IMR-90 (cell line): ENCODE measurements at regions not wholly inside any gene's neighbourhood (a gene's known extent, or its start where the extent isn't known, plus 50 kb on each side); places are given as distances from the start of the nearest gene placed in this dataset.

ENCODE experiments used
- ATAC-seq: fragments of 200-7000 bp; cut with Tn5 transposase; 2 replicates; pipeline ENCODE4 v1.9.1; 2020; ENCODE audit warnings: low read depth, mild to moderate bottlenecking, moderate library complexity
- BruUV-seq: library from RNA; stranded (reverse); fragments of 400-500 nt; replicated peaks from 2 replicates; lab custom pipeline; 2021; lab: Mats Ljungman, UMichigan
- CTCF ChIA-PET: fragments of 300-600 bp; formaldehyde crosslinking; extraction: SDS; loops from one replicate; lab custom pipeline; 2021; ENCODE audit warnings: antibody characterized with exemption; lab: Yijun Ruan, JAX
- POLR2A ChIA-PET: fragments of 300-600 bp; sonication (Branson Sonifier 250); formaldehyde crosslinking; loops from one replicate; lab custom pipeline; 2022; ENCODE audit warnings: antibody characterized with exemption; ENCODE audit not compliant: unreplicated experiment; lab: Charles Lee
- DNase-seq: peaks from one replicate; pipeline ENCODE4 v3.0.0; 2013
- H2AFZ ChIP-seq: replicated peaks from 2 replicates; pipeline ENCODE3; 2013; ENCODE audit warnings: low read length, mild to moderate bottlenecking; ENCODE audit not compliant: poor library complexity
- H2AK5ac ChIP-seq: 2 replicates; pipeline ENCODE4 v1.6.1; 2013; ENCODE audit warnings: low read depth, low read length, inconsistent platforms
- H2AK9ac ChIP-seq: replicated peaks from 2 replicates; pipeline ENCODE3; 2013; ENCODE audit warnings: mild to moderate bottlenecking, low read depth, low read length, moderate library complexity; ENCODE audit not compliant: poor library complexity
- H2BK120ac ChIP-seq: 2 replicates; pipeline ENCODE4 v1.6.1; 2013; ENCODE audit warnings: low read depth, low read length, inconsistent platforms
- H2BK15ac ChIP-seq: 3 replicates; pipeline ENCODE4 v1.6.1; 2013; ENCODE audit warnings: low read depth, low read length, inconsistent platforms
- H2BK20ac ChIP-seq: 2 replicates; pipeline ENCODE4 v1.6.1; 2013; ENCODE audit warnings: low read depth, mild to moderate bottlenecking, inconsistent platforms, low read length, moderate library complexity
- H2BK5ac ChIP-seq: 2 replicates; pipeline ENCODE4 v1.6.1; 2013; ENCODE audit warnings: mild to moderate bottlenecking, low read depth, low read length, inconsistent platforms; ENCODE audit not compliant: poor library complexity, severe bottlenecking
- H3K14ac ChIP-seq: replicated peaks from 2 replicates; pipeline ENCODE4 v1.6.1; 2013; ENCODE audit warnings: low read depth, low read length, inconsistent platforms
- H3K18ac ChIP-seq: 2 replicates; pipeline ENCODE4 v1.6.1; 2013; ENCODE audit warnings: low read depth, low read length, control low read depth
- H3K23ac ChIP-seq: 2 replicates; pipeline ENCODE4 v1.6.1; 2013; ENCODE audit warnings: low read depth, low read length, inconsistent platforms
- H3K27ac ChIP-seq: 2 replicates; pipeline ENCODE4 v1.5.1; 2013; ENCODE audit warnings: mild to moderate bottlenecking, control low read depth, low read length; ENCODE audit not compliant: insufficient read depth
- H3K27me3 ChIP-seq: 2 replicates; pipeline ENCODE4 v1.6.1; 2013; ENCODE audit warnings: low read length; ENCODE audit not compliant: control insufficient read depth, insufficient read depth
- H3K36me3 ChIP-seq: 2 replicates; pipeline ENCODE4 v1.6.1; 2013; ENCODE audit warnings: low read length, mixed read lengths; ENCODE audit not compliant: control insufficient read depth, insufficient read depth
- H3K4ac ChIP-seq: 2 replicates; pipeline ENCODE4 v1.6.1; 2013; ENCODE audit warnings: low read depth, low read length, inconsistent platforms
- H3K4me1 ChIP-seq: 2 replicates; pipeline ENCODE4 v1.6.1; 2013; ENCODE audit warnings: low read length, mixed read lengths; ENCODE audit not compliant: control insufficient read depth, insufficient read depth
- H3K4me2 ChIP-seq: 2 replicates; pipeline ENCODE4 v1.6.1; 2013; ENCODE audit warnings: low read depth, mild to moderate bottlenecking, control low read depth, low read length, moderate library complexity
- H3K4me3 ChIP-seq: 2 replicates; pipeline ENCODE4 v1.5.1; 2013; ENCODE audit warnings: low read depth, mild to moderate bottlenecking, control low read depth, low read length, moderate library complexity; ENCODE audit not compliant: insufficient read depth
- H3K56ac ChIP-seq: 2 replicates; pipeline ENCODE4 v1.6.1; 2013; ENCODE audit warnings: low read length, inconsistent platforms; ENCODE audit not compliant: insufficient read depth; ENCODE audit errors: extremely low read depth
- H3K79me1 ChIP-seq, 2 experiments: 2 replicates each; pipeline ENCODE4 v1.6.1; 2013; ENCODE audit warnings: low read length in 2 of 2, inconsistent platforms in 1 of 2, low read depth in 1 of 2
- H3K9ac ChIP-seq: 2 replicates; pipeline ENCODE4 v1.6.1; 2013; ENCODE audit warnings: low read depth, low read length, control low read depth
- H3K9me1 ChIP-seq: 2 replicates; pipeline ENCODE4 v1.6.1; 2013; ENCODE audit warnings: low read length, inconsistent platforms; ENCODE audit not compliant: insufficient read depth
- H3K9me3 ChIP-seq: 2 replicates; pipeline ENCODE4 v1.6.1; 2013; ENCODE audit warnings: low read length; ENCODE audit not compliant: control insufficient read depth, insufficient read depth
- H4K20me1 ChIP-seq: 2 replicates; pipeline ENCODE4 v1.6.1; 2013; ENCODE audit warnings: low read length, inconsistent platforms; ENCODE audit not compliant: insufficient read depth
- H4K5ac ChIP-seq: 2 replicates; pipeline ENCODE4 v1.6.1; 2013; ENCODE audit warnings: mild to moderate bottlenecking, low read depth, low read length, control low read depth
- H4K8ac ChIP-seq, 2 experiments: 2 replicates each; pipeline ENCODE4 v1.6.1; 2013; ENCODE audit warnings: low read depth in 2 of 2, low read length in 2 of 2, control low read depth in 1 of 2, inconsistent platforms in 1 of 2
- H4K91ac ChIP-seq: 2 replicates; pipeline ENCODE4 v1.6.1; 2013; ENCODE audit warnings: low read depth, low read length, inconsistent platforms; ENCODE audit not compliant: insufficient read depth
- BHLHE40 ChIP-seq: fragments of 150-350 bp; IDR thresholded peaks from 2 replicates; pipeline ENCODE4 v1.6.1; 2016; ENCODE audit warnings: mild to moderate bottlenecking, low read depth, low read length
- CEBPB ChIP-seq: IDR thresholded peaks from 2 replicates; pipeline ENCODE4 v1.6.1; 2012; ENCODE audit warnings: low read depth, low read length, improper control_type of control experiment
- CHD1 ChIP-seq: IDR thresholded peaks from 2 replicates; pipeline ENCODE4 v1.6.1; 2012; ENCODE audit warnings: low read depth, low read length, improper control_type of control experiment
- CTCF ChIP-seq: conservative IDR thresholded peaks from 2 replicates; pipeline ENCODE4 v1.5.1; 2012; ENCODE audit warnings: mild to moderate bottlenecking, low read depth, low read length, improper control_type of control experiment
- ELK1 ChIP-seq: fragments of 150-350 bp; IDR thresholded peaks from 2 replicates; pipeline ENCODE4 v1.6.1; 2016; ENCODE audit warnings: low read depth, mild to moderate bottlenecking, low read length, moderate library complexity, borderline replicate concordance
- FOS ChIP-seq: fragments of 150-350 bp; IDR thresholded peaks from 2 replicates; pipeline ENCODE4 v1.6.1; 2016; ENCODE audit warnings: low read depth, low read length
- MAFK ChIP-seq: IDR thresholded peaks from 2 replicates; pipeline ENCODE4 v1.6.1; 2012; ENCODE audit warnings: low read depth, low read length, improper control_type of control experiment
- MAZ ChIP-seq: IDR thresholded peaks from 2 replicates; pipeline ENCODE4 v1.6.1; 2012; ENCODE audit warnings: low read depth, mild to moderate bottlenecking, low read length, improper control_type of control experiment, moderate library complexity, borderline replicate concordance
- MXI1 ChIP-seq: IDR thresholded peaks from 2 replicates; pipeline ENCODE4 v1.6.1; 2012; ENCODE audit warnings: low read depth, mild to moderate bottlenecking, low read length, moderate library complexity, borderline replicate concordance
- NFE2L2 ChIP-seq: fragments of 150-350 bp; IDR thresholded peaks from 2 replicates; pipeline ENCODE4 v1.6.1; 2016; ENCODE audit warnings: low read depth, mild to moderate bottlenecking, low read length
- POLR2A ChIP-seq: IDR thresholded peaks from 2 replicates; pipeline ENCODE4 v1.6.1; 2012; ENCODE audit warnings: mild to moderate bottlenecking, low read depth, low read length
- RAD21 ChIP-seq: IDR thresholded peaks from 2 replicates; pipeline ENCODE4 v1.6.1; 2012; ENCODE audit warnings: low read length, improper control_type of control experiment
- RCOR1 ChIP-seq: IDR thresholded peaks from 2 replicates; pipeline ENCODE4 v1.6.1; 2012; ENCODE audit warnings: mild to moderate bottlenecking, low read length, improper control_type of control experiment; ENCODE audit not compliant: insufficient replicate concordance
- RFX5 ChIP-seq: IDR thresholded peaks from 2 replicates; pipeline ENCODE4 v1.8.0; 2012; ENCODE audit warnings: low read depth, mild to moderate bottlenecking, low read length, moderate library complexity
- SMC3 ChIP-seq: fragments of 150-350 bp; IDR thresholded peaks from 2 replicates; pipeline ENCODE4 v1.6.1; 2016; ENCODE audit warnings: low read depth, mild to moderate bottlenecking, antibody characterized with exemption, low read length, moderate library complexity
- USF2 ChIP-seq: fragments of 150-350 bp; IDR thresholded peaks from 2 replicates; pipeline ENCODE4 v1.6.1; 2017; ENCODE audit warnings: mild to moderate bottlenecking, antibody characterized with exemption, low read length, low read depth
- WGBS, 2 experiments: methylation state at CpG; one replicate each; pipeline versions ENCODE4 v1.1.5 to v1.1.7; 2013; ENCODE audit warnings: missing lambda C conversion rate in 2 of 2; ENCODE audit not compliant: insufficient read length in 1 of 2; ENCODE audit errors: extremely low coverage in 2 of 2; 5-methylcytosine and 5-hydroxymethylcytosine counted together
- dilution Hi-C: fragments of 300-500 bp; cut with HindIII; formaldehyde crosslinking; loops from one replicate; pipeline ENCODE4 v1.14.3; 2018; ENCODE audit warnings: low sequenced_read_pairs; ENCODE audit not compliant: unreplicated experiment
- in situ Hi-C: fragments of 300-500 bp; cut with MboI; formaldehyde crosslinking; loops from 3 replicates; pipeline ENCODE4 v1.14.3; 2019; ENCODE audit warnings: low sequenced_read_pairs, inconsistent platforms, mixed read lengths
- intact Hi-C: fragments of 100-400 bp; cut with micrococcal nuclease; formaldehyde crosslinking; loops from 2 replicates; pipeline ENCODE4 v1.10.0; 2022

GRCh38 chr3:10706740-10707399 is 109.2 kb upstream of the SLC6A11 start:
- Histone ChIP-seq H3K36me3 (no peaks in the 10 kb centered on the region), H4K20me1 (no peaks in the 10 kb centered on the region), H3K4me1 (no peaks in the 10 kb centered on the region), H2AFZ (no peak overlapping the region), H2AK5ac (no peak overlapping the region), H2BK120ac (no peak overlapping the region), H3K27me3 (peaks cover 33% of the 10 kb centered on the region), H3K23ac (no peak overlapping the region), H3K18ac (no peak overlapping the region), H3K9ac (no peak overlapping the region), H2BK15ac (no peak overlapping the region), H2BK5ac (no peak overlapping the region), H3K9me1 (no peaks in the 10 kb centered on the region), H3K27ac (no peak overlapping the region), H3K4me2 (no peak overlapping the region), H3K56ac (no peak overlapping the region), H4K8ac (no peak overlapping the region), H3K9me3 (no peaks in the 10 kb centered on the region), H2BK20ac (no peak overlapping the region), H3K4ac (no peak overlapping the region), H2AK9ac (no peak overlapping the region), H4K5ac (no peak overlapping the region), H3K4me3 (no peak overlapping the region), H3K14ac (no peak overlapping the region), H3K79me1 (no peaks in the 10 kb centered on the region), H4K91ac (no peak overlapping the region)
- ChIA-PET POLR2A (no interaction called here), CTCF (no interaction called here)
- TF ChIP-seq RAD21 (no peak), ELK1 (no peak), MAFK (no peak), FOS (no peak), NFE2L2 (no peak), BHLHE40 (no peak), CHD1 (no peak), POLR2A (no peak), RFX5 (no peak), MAZ (no peak), USF2 (no peak), CEBPB (no peak), RCOR1 (no peak), MXI1 (no peak), CTCF (no peak), SMC3 (no peak)
- no TSS peak for BruUV-seq
- DNase-seq (no peak), ATAC-seq (no peak)
- intact Hi-C loops = no loop called here
- 19% methylated on average over 7 of the region's 11 CpGs; no CpG with 5 or more reads in 1 of the 2 experiments for WGBS, 2 experiments
- dilution Hi-C loops = no loop called here
- in situ Hi-C loops = no loop called here
